AG09309 (cell line): ENCODE measurements at regions not wholly inside any gene's neighbourhood (a gene's known extent, or its start where the extent isn't known, plus 50 kb on each side); places are given as distances from the start of the nearest gene placed in this dataset.

Source experiments
- DNase-seq: peaks from one replicate; pipeline ENCODE4 v3.0.0-alpha.2; 2010; ENCODE audit warnings: low read depth
- H3K4me3 ChIP-seq: 2 replicates; pipeline ENCODE4 v1.5.1; 2011; ENCODE audit warnings: mild to moderate bottlenecking, low read depth, low read length, moderate library complexity; ENCODE audit not compliant: control insufficient read depth
- TF ChIP-seq, protein P1 (sequence below): IDR thresholded peaks from 2 replicates; pipeline ENCODE4 v1.5.1; 2011; ENCODE audit warnings: mild to moderate bottlenecking, low read depth, low read length, inconsistent platforms; ENCODE audit not compliant: insufficient read depth, control insufficient read depth; ENCODE audit errors: missing control alignments

DNA sequence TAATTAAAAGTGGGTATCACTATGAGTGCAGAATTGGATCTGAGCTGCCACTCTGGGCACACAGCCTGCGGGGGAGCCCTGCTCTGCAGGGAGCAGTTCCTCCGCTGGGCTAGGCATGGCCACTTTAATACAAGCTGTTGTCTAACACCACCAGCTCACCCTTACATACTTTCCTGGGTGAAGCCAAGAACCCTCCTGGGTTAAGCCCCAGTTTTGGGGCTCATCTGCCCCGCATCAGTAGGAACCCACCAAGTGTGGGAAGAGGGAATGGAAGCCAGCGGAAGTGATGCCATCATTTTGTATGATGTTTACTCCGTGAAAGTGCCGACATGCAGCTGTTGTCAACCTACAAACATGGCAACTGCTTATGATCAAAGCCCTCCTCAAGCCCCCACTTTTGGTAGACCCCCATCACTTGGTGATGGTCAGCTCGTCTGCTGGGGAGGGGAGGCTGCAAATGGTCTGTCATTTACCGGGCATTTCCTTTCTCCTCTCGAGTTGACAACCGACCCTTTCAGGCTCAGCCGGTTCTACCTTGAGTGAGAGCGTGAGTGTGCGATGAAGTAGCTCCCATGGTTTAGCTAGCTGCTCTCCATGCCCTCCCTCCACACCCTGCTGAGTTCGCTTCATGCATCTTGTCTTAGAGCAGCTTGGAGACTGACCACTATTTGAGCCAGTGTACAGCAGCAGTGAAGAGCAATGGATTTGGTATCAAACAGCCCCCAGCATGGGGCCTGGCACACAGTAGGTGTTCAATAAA lies 95.3 kb upstream of the IER5L start:
- TF ChIP-seq, protein P1, sequence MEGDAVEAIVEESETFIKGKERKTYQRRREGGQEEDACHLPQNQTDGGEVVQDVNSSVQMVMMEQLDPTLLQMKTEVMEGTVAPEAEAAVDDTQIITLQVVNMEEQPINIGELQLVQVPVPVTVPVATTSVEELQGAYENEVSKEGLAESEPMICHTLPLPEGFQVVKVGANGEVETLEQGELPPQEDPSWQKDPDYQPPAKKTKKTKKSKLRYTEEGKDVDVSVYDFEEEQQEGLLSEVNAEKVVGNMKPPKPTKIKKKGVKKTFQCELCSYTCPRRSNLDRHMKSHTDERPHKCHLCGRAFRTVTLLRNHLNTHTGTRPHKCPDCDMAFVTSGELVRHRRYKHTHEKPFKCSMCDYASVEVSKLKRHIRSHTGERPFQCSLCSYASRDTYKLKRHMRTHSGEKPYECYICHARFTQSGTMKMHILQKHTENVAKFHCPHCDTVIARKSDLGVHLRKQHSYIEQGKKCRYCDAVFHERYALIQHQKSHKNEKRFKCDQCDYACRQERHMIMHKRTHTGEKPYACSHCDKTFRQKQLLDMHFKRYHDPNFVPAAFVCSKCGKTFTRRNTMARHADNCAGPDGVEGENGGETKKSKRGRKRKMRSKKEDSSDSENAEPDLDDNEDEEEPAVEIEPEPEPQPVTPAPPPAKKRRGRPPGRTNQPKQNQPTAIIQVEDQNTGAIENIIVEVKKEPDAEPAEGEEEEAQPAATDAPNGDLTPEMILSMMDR: no peak
- DNase-seq: no peak
- no peak overlapping the region for H3K4me3 ChIP-seq

- DNase-seq: no peak
- no peak overlapping the region for H3K4me3 ChIP-seq
- TF ChIP-seq, protein P1: no peak
Observed at GRCh38 chr9:129272348-129273025, 94.4 kb upstream of the IER5L start.

GRCh38 chr9:129270903-129271431 lies 92.9 kb upstream of the IER5L start:
- H3K4me3 ChIP-seq: peak overlapping the region; percentile 32
- peak; percentile 92 for DNase-seq
- TF ChIP-seq, protein P1: no peak

- DNase-seq: no peak
- TF ChIP-seq, protein P1: no peak
- H3K4me3 ChIP-seq: no peak overlapping the region
Observed at GRCh38 chr9:129270205-129270604, 92.1 kb upstream of the IER5L start.

DNA sequence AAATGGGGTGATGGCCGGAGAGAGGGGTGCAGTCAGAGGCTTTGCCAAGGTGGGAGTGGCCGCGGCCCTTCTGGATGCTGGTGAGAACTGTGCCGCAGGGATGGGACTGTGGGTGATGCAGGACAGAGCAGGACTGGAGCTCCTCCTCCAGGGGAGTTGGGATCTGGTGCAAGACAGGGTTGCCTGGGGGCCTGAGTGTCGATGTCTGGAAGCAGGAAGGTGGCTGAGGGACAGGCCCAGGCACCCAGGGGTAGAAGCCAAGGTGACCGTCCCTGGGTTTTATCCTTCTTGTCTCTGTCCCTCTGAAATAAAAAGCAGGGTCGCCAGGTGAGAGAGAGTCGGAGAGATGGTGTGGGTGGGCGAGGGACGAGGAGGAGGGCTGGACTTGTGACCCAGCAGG lies 89.1 kb upstream of the IER5L start:
- no peak for DNase-seq
- TF ChIP-seq, protein P1: no peak

DNA sequence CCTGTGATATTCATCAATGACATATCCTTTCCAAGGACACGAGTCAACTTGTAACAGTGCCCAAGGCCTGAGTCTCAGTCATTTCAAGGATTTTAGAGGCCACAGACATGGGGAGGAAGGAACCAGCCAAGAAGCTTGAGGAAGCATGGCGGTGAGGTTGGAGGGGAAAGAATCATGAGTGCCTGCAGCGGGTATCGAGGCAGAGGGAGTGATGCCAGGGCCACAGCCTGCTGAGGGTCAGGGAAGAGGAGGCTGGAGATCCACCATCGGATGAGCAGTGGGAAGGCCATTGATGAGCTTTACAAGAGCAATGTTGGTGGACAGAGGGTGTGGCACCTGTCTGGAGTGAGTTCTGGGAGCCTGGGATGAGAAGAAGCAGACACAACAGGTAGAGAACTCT lies 88.5 kb upstream of the IER5L start:
- H3K4me3 ChIP-seq: no peak overlapping the region
- TF ChIP-seq, protein P1: no peak
- DNase-seq: no peak

More for the DNA sequence above, 89.1 kb upstream of the IER5L start:
- no peak overlapping the region for H3K4me3 ChIP-seq
